HepG2 (cell line): ENCODE measurements at regions not wholly inside any gene's neighbourhood (a gene's known extent, or its start where the extent isn't known, plus 50 kb on each side); places are given as distances from the start of the nearest gene placed in this dataset.

ENCODE experiments used
- CTCF ChIP-seq: sonication (generic); formaldehyde crosslinking; IDR thresholded peaks from 2 replicates; pipeline ENCODE4 v1.5.0; 2020; ENCODE audit warnings: mild to moderate bottlenecking, missing genetic modification reagents, moderate library complexity
- GLI4 ChIP-seq: sonication (generic); formaldehyde crosslinking; IDR thresholded peaks from 2 replicates; pipeline ENCODE4 v1.5.1; 2020; ENCODE audit warnings: missing genetic modification reagents, mild to moderate bottlenecking, moderate library complexity, borderline replicate concordance
- KDM3A ChIP-seq: IDR thresholded peaks from 2 replicates; pipeline ENCODE4 v1.6.1; 2018; ENCODE audit warnings: low read depth, missing compliant biosample characterization
- TAF1 ChIP-seq: sonication (generic); formaldehyde crosslinking; IDR thresholded peaks from 2 replicates; pipeline ENCODE4 v1.4.0; 2020; ENCODE audit warnings: missing genetic modification reagents
- TCF12 ChIP-seq, 2 experiments: fragments of 450-650 bp in 1 of 2; sonication (generic) in 1 of 2; formaldehyde crosslinking in 1 of 2; IDR thresholded peaks; 2 replicates each; pipeline versions ENCODE4 v1.6.1 to v1.8.0; 2017 to 2022; ENCODE audit warnings: antibody characterized with exemption in 1 of 2, mild to moderate bottlenecking in 1 of 2, missing genetic modification reagents in 1 of 2, moderate library complexity in 1 of 2
- ZBTB46 ChIP-seq: sonication (generic); formaldehyde crosslinking; IDR thresholded peaks from 2 replicates; pipeline ENCODE4 v1.4.0; 2020; ENCODE audit warnings: mild to moderate bottlenecking, missing genetic modification reagents, borderline replicate concordance

DNA sequence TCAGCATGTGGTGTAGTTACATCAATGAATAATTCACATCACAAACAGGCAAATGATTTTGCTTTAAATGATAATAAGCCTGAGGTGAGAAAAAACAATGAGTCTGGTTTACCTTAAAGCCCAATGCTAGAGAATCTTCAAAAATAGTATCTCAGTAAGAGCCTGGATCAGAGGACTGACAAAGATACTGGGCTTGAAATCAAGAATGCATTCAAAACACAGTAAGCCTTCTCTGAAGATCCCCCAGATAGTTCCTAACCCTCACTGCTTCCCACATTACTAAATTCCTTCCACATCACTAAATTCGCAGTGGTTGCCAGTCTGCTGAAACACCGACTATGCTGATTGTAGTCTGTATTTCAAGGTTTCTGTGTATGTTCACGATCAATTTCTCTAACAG lies 514.9 kb downstream of the SUCLG1 start:
- TF ChIP-seq KDM3A (CRISPR knock-in tag) (no peak), TCF12 (IDR thresholded peaks at IDR 0.05) (no peak), TCF12 (CRISPR knock-in tag; IDR thresholded peaks at IDR 0.05) (no peak), ZBTB46 (no peak), GLI4 (CRISPR knock-in tag) (no peak), CTCF (CRISPR knock-in tag) (no peak), TAF1 (CRISPR knock-in tag) (no peak)
